Amniotic epithelial cell (primary cell): ENCODE measurements at regions not wholly inside any gene's neighbourhood (a gene's known extent, or its start where the extent isn't known, plus 50 kb on each side); places are given as distances from the start of the nearest gene placed in this dataset.

Experiments
- DNase-seq: peaks from one replicate; pipeline ENCODE4 v3.0.0-alpha.2; 2010; ENCODE audit warnings: low read depth

- no peak for DNase-seq
These were observed 423.6 kb downstream of the HAO1 start for GRCh38 chr20:7516621-7517111.

GRCh38 chr20:7520361-7520760, 419.9 kb downstream of the HAO1 start:
- DNase-seq, result no peak

GRCh38 chr20:7523288-7523687, 417.0 kb downstream of the HAO1 start:
- DNase-seq, result no peak

GRCh38 chr20:7540018-7540417, 400.2 kb downstream of the HAO1 start:
- no peak for DNase-seq

GRCh38 chr20:7540923-7541322, 399.3 kb downstream of the HAO1 start:
- no peak for DNase-seq

- DNase-seq, result no peak
These were observed 369.2 kb downstream of the HAO1 start for GRCh38 chr20:7571101-7571500.

GRCh38 chr20:7571521-7572055, 368.7 kb downstream of the HAO1 start:
- no peak for DNase-seq

GRCh38 chr20:7579888-7580287, 360.4 kb downstream of the HAO1 start:
- DNase-seq, result no peak

GRCh38 chr20:7585126-7585679, 355.1 kb downstream of the HAO1 start:
- DNase-seq, result no peak

- DNase-seq, result no peak
These were observed 353.8 kb downstream of the HAO1 start for GRCh38 chr20:7586481-7586880.

- no peak for DNase-seq
These were observed 351.1 kb downstream of the HAO1 start for GRCh38 chr20:7589164-7589563.

GRCh38 chr20:7596541-7596940, 343.7 kb downstream of the HAO1 start:
- no peak for DNase-seq

GRCh38 chr20:7601431-7601830, 338.8 kb downstream of the HAO1 start:
- DNase-seq, result no peak

GRCh38 chr20:7606941-7607340, 333.3 kb downstream of the HAO1 start:
- no peak for DNase-seq

GRCh38 chr20:7608250-7608649, 332.0 kb downstream of the HAO1 start:
- DNase-seq, result no peak

GRCh38 chr20:7609251-7609650, 331.0 kb downstream of the HAO1 start:
- DNase-seq, result no peak

- no peak for DNase-seq
These were observed 329.6 kb downstream of the HAO1 start for GRCh38 chr20:7610681-7611080.

- DNase-seq, result no peak
These were observed 322.5 kb downstream of the HAO1 start for GRCh38 chr20:7617797-7618196.

GRCh38 chr20:7622399-7622961, 317.8 kb downstream of the HAO1 start:
- no peak for DNase-seq

GRCh38 chr20:7624886-7625285, 315.4 kb downstream of the HAO1 start:
- DNase-seq, result no peak

GRCh38 chr20:7627734-7628663, 312.3 kb downstream of the HAO1 start:
- DNase-seq, result no peak

- DNase-seq, result no peak
These were observed 310.4 kb downstream of the HAO1 start for GRCh38 chr20:7629880-7630279.

- no peak for DNase-seq
These were observed 303.1 kb downstream of the HAO1 start for GRCh38 chr20:7637184-7637583.
